DND-41 (cell line): ENCODE measurements at regions not wholly inside any gene's neighbourhood (a gene's known extent, or its start where the extent isn't known, plus 50 kb on each side); places are given as distances from the start of the nearest gene placed in this dataset.

Experiments used
- ATAC-seq: fragments of 200-7000 bp; cut with Tn5 transposase; 3 replicates; pipeline ENCODE4 v1.9.1; 2021; ENCODE audit warnings: low read depth; ENCODE audit not compliant: insufficient read depth
- DNase-seq: peaks from one replicate; pipeline ENCODE4 v3.0.0-alpha.2; 2020
- H2AFZ ChIP-seq: 2 replicates; pipeline ENCODE4 v1.6.0; 2012; ENCODE audit warnings: low read depth, low read length
- H3K27ac ChIP-seq: 2 replicates; pipeline ENCODE4 v1.5.1; 2012; ENCODE audit warnings: low read length, inconsistent platforms
- H3K27me3 ChIP-seq: fragments of 200-600 bp; sonication (generic); 2 replicates; pipeline ENCODE4 v1.6.0; 2012; ENCODE audit warnings: low read length, mild to moderate bottlenecking, inconsistent platforms; ENCODE audit not compliant: insufficient read depth, poor library complexity
- H3K36me3 ChIP-seq: 2 replicates; pipeline ENCODE4 v1.5.1; 2012; ENCODE audit warnings: low read length, inconsistent platforms; ENCODE audit not compliant: insufficient read depth
- H3K4me1 ChIP-seq: 2 replicates; pipeline ENCODE4 v1.5.1; 2012; ENCODE audit warnings: mild to moderate bottlenecking, low read length; ENCODE audit not compliant: insufficient read depth
- H3K4me2 ChIP-seq: 2 replicates; pipeline ENCODE4 v1.6.0; 2012; ENCODE audit warnings: mild to moderate bottlenecking, moderate library complexity, low read length, inconsistent platforms; ENCODE audit not compliant: insufficient read depth
- H3K4me3 ChIP-seq, 2 experiments: fragments of 200-600 bp in 1 of 2; shearing (Covaris generic) in 1 of 2; 2 replicates each; pipeline ENCODE4 v1.5.1; 2012 to 2016; ENCODE audit warnings: inconsistent platforms in 2 of 2, low read length in 2 of 2, mild to moderate bottlenecking in 2 of 2, low read depth in 1 of 2, moderate library complexity in 1 of 2
- H3K79me2 ChIP-seq: 2 replicates; pipeline ENCODE4 v1.6.0; 2012; ENCODE audit warnings: low read length, inconsistent platforms; ENCODE audit not compliant: insufficient read depth
- H3K9ac ChIP-seq: 2 replicates; pipeline ENCODE4 v1.6.0; 2012; ENCODE audit warnings: low read depth, mild to moderate bottlenecking, inconsistent platforms, low read length, moderate library complexity
- H3K9me3 ChIP-seq: 2 replicates; pipeline ENCODE4 v1.5.1; 2012; ENCODE audit warnings: low read length, moderate library complexity, mild to moderate bottlenecking, inconsistent platforms; ENCODE audit not compliant: insufficient read depth, severe bottlenecking
- H4K20me1 ChIP-seq: 2 replicates; pipeline ENCODE4 v1.6.0; 2012; ENCODE audit warnings: low read length; ENCODE audit not compliant: insufficient read depth
- EZH2 ChIP-seq: IDR thresholded peaks from 3 replicates; pipeline ENCODE4 v1.6.1; 2012; ENCODE audit warnings: borderline replicate concordance, low read depth, mild to moderate bottlenecking, moderate library complexity, low read length, inconsistent platforms; ENCODE audit not compliant: severe bottlenecking
- TF ChIP-seq, protein P1 (sequence below): IDR thresholded peaks from 2 replicates; pipeline ENCODE4 v1.5.1; 2012; ENCODE audit warnings: borderline replicate concordance, low read length, moderate library complexity, mild to moderate bottlenecking; ENCODE audit not compliant: poor library complexity, severe bottlenecking; ENCODE audit errors: extremely low read depth

DNA sequence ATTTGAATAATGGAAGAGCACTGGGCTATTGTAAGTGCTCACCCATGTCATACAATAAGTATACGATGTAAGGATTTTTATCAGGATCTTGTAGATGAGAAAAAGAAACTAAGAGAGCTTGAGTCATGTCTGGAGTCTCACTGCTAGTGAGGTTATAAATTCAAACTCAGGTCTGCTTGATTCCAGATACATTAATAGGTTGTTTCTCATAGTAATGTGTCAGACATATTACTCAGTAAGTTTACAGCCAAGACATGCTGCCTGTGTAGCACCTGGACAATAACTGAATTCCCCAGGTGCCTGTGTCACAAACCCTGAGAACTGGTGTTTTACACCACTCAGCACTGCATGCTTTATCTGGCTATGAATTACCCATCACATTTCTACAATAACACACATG, 216.9 kb upstream of the LRP1B start:
- no peak for DNase-seq
- Histone ChIP-seq H3K9me3 (no peaks in the 10 kb centered on the region), H3K4me2 (no peak overlapping the region), H3K9ac (no peak overlapping the region), H3K36me3 (no peaks in the 10 kb centered on the region), H3K4me1 (no peaks in the 10 kb centered on the region), H3K27ac (no peak overlapping the region), H3K79me2 (no peaks in the 10 kb centered on the region), H4K20me1 (no peaks in the 10 kb centered on the region), H2AFZ (no peak overlapping the region), H3K27me3 (no peaks in the 10 kb centered on the region), H3K4me3 (no peak overlapping the region)
- no peak for ATAC-seq
- TF ChIP-seq, protein P1, sequence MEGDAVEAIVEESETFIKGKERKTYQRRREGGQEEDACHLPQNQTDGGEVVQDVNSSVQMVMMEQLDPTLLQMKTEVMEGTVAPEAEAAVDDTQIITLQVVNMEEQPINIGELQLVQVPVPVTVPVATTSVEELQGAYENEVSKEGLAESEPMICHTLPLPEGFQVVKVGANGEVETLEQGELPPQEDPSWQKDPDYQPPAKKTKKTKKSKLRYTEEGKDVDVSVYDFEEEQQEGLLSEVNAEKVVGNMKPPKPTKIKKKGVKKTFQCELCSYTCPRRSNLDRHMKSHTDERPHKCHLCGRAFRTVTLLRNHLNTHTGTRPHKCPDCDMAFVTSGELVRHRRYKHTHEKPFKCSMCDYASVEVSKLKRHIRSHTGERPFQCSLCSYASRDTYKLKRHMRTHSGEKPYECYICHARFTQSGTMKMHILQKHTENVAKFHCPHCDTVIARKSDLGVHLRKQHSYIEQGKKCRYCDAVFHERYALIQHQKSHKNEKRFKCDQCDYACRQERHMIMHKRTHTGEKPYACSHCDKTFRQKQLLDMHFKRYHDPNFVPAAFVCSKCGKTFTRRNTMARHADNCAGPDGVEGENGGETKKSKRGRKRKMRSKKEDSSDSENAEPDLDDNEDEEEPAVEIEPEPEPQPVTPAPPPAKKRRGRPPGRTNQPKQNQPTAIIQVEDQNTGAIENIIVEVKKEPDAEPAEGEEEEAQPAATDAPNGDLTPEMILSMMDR: no peak
- TF ChIP-seq EZH2: no peak

GRCh38 chr2:142339261-142339660, 208.4 kb upstream of the LRP1B start:
- TF ChIP-seq EZH2: no peak
- TF ChIP-seq, protein P1: no peak
- H3K79me2 ChIP-seq: no peaks in the 10 kb centered on the region
- H3K36me3 ChIP-seq: no peaks in the 10 kb centered on the region
- no peak overlapping the region for H3K4me3 ChIP-seq
- H3K9ac ChIP-seq: no peak overlapping the region
- H3K4me2 ChIP-seq: no peak overlapping the region
- DNase-seq (no peak), ATAC-seq (no peak)
- H2AFZ ChIP-seq: no peak overlapping the region
- no peaks in the 10 kb centered on the region for H4K20me1 ChIP-seq
- H3K9me3 ChIP-seq: no peaks in the 10 kb centered on the region
- H3K27ac ChIP-seq: no peak overlapping the region
- no peaks in the 10 kb centered on the region for H3K27me3 ChIP-seq
- H3K4me1 ChIP-seq: no peaks in the 10 kb centered on the region

DNA sequence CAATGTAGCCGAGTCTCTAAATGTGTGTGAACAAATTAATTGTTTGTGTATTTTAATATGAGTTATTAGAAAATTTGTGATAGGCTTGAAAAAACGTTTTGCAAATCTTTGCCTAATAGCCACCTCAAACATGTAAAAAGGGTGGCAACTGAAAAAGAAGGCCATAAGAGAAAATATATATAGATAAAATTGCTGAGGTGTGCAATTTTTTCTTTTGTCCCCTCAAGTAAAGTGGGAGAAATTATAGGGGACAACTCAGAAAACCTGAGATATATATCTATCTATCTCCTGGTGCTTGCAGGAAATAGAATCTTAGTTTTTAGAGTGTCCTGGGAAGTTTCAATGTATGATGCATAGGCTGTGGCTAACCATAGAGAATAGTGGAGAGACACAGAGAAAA, 201.4 kb upstream of the LRP1B start:
- H3K79me2 ChIP-seq: no peaks in the 10 kb centered on the region
- no peaks in the 10 kb centered on the region for H3K9me3 ChIP-seq
- TF ChIP-seq EZH2: no peak
- TF ChIP-seq, protein P1: no peak
- no peak overlapping the region for H3K9ac ChIP-seq
- no peak overlapping the region for H3K27ac ChIP-seq
- no peak overlapping the region for H2AFZ ChIP-seq
- H4K20me1 ChIP-seq: no peaks in the 10 kb centered on the region
- H3K4me1 ChIP-seq: no peaks in the 10 kb centered on the region
- DNase-seq: no peak
- ATAC-seq: no peak
- no peak overlapping the region for H3K4me2 ChIP-seq
- H3K27me3 ChIP-seq: no peaks in the 10 kb centered on the region
- H3K36me3 ChIP-seq: no peaks in the 10 kb centered on the region
- H3K4me3 ChIP-seq: no peak overlapping the region

DNA sequence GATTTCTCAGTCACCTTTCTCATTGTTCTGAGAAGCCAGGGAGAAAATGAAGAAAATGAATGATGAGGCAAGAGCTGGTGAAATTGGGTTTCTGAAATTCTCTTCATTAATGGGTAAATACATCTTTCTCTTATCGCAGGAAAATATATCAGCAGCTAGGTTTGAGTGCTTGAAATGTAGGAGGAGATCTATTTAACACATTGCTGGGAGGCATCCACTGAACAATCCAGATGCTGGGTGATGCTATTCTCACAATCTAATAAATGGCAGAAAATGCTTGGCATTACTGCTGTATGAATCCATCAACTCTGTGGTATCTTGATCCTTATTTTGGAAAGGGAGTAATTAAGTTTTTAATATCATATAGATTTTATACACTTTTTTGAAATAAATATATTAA, 199.6 kb upstream of the LRP1B start:
- Histone ChIP-seq H3K4me3 (no peak overlapping the region), H3K79me2 (no peaks in the 10 kb centered on the region), H3K4me1 (no peaks in the 10 kb centered on the region), H3K36me3 (no peaks in the 10 kb centered on the region), H3K27me3 (no peaks in the 10 kb centered on the region), H3K27ac (no peak overlapping the region), H3K4me2 (no peak overlapping the region), H4K20me1 (no peaks in the 10 kb centered on the region), H3K9ac (no peak overlapping the region), H2AFZ (no peak overlapping the region), H3K9me3 (no peaks in the 10 kb centered on the region)
- no peak for DNase-seq
- TF ChIP-seq, protein P1: no peak
- no peak for TF ChIP-seq EZH2
- no peak for ATAC-seq
